ENCODE measurements at regions not wholly inside any gene's neighbourhood (a gene's known extent, or its start where the extent isn't known, plus 50 kb on each side); places are given as distances from the start of the nearest gene placed in this dataset.

- TF ChIP-seq, protein P1, sequence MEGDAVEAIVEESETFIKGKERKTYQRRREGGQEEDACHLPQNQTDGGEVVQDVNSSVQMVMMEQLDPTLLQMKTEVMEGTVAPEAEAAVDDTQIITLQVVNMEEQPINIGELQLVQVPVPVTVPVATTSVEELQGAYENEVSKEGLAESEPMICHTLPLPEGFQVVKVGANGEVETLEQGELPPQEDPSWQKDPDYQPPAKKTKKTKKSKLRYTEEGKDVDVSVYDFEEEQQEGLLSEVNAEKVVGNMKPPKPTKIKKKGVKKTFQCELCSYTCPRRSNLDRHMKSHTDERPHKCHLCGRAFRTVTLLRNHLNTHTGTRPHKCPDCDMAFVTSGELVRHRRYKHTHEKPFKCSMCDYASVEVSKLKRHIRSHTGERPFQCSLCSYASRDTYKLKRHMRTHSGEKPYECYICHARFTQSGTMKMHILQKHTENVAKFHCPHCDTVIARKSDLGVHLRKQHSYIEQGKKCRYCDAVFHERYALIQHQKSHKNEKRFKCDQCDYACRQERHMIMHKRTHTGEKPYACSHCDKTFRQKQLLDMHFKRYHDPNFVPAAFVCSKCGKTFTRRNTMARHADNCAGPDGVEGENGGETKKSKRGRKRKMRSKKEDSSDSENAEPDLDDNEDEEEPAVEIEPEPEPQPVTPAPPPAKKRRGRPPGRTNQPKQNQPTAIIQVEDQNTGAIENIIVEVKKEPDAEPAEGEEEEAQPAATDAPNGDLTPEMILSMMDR (IDR thresholded peaks at IDR 0.05): no peak
- H3K4me3 ChIP-seq: no peak overlapping the region
- DNase-seq (ENCODE audit: low spot score): no peak
- H3K27ac ChIP-seq: no peak overlapping the region
Observed at GRCh38 chr18:56388571-56388970, 249.8 kb downstream of the TXNL1 start.

DNA sequence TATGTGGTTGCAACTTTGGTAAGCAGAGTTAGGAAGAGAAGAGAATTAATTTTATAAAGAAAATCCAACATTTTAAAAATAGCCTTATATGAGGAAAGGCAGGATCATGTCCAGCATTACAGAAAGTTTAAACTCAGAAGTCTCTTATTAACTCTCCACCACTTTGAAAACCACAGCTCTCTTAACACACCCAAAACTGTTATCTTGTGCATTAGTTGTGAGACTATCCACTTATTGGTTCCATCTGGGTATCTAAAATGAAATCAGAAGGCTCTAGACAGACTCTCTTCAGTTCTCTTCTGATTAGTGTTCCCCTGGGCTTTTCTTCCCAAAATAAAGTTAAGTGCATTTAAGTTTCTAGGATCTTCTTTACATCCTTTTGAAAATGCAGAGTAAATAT lies 251.5 kb downstream of the TXNL1 start:
- no peak overlapping the region for H3K4me3 ChIP-seq
- no peak for DNase-seq (ENCODE audit: low spot score)
- no peak overlapping the region for H3K27ac ChIP-seq
- TF ChIP-seq, protein P1 (IDR thresholded peaks at IDR 0.05): no peak

- no peak overlapping the region for H3K4me3 ChIP-seq
- H3K27ac ChIP-seq: no peak overlapping the region
- TF ChIP-seq, protein P1 (IDR thresholded peaks at IDR 0.05): no peak
- no peak for DNase-seq (ENCODE audit: low spot score)
Observed at GRCh38 chr18:56383349-56383748, 255.0 kb downstream of the TXNL1 start.

DNA sequence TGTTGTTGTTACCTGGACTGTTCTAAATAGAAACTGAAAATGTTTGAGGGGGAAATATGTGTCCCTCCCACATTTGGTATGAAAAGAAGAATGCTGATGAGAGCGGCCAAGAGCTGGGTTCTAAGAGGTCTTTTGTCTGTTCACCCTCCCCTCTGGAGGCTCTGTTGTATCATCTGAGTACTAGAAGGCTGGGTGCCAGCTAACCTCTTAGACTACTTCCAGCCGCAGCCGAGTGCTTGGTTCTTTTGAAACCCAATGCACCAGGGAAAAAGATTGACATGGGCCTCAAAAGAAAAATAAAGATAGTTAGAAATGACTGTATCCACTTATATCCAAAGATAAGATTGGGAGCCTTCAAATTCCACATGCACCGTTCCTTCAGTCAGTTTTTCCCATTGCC lies 255.9 kb downstream of the TXNL1 start:
- Histone ChIP-seq H3K4me3 (no peak overlapping the region), H3K27ac (no peak overlapping the region)
- DNase-seq (ENCODE audit: low spot score): no peak
- TF ChIP-seq, protein P1 (IDR thresholded peaks at IDR 0.05): no peak

DNA sequence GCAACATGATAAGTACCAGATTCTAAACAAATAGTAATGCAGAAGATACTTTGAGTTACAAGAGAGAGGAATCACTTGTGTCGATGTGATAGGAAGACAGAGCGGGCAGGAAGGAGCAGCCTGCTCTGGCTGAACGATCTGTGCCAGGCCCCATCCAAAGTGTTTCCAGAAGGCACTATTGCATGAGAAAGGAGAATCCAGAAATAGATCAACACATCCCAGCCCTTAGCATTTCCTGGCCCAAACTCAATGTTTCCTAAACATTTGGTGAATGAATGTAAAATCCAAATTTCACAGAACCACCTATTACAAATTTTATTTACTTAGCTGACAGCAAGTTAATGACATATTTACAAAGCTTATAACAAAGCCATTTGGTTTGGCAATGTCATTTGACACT lies 257.2 kb downstream of the TXNL1 start:
- DNase-seq (ENCODE audit: low spot score): no peak
- TF ChIP-seq, protein P1 (IDR thresholded peaks at IDR 0.05): no peak
- no peak overlapping the region for H3K27ac ChIP-seq
- H3K4me3 ChIP-seq: no peak overlapping the region

- Histone ChIP-seq H3K27ac (no peak overlapping the region), H3K4me3 (no peak overlapping the region)
- TF ChIP-seq, protein P1 (IDR thresholded peaks at IDR 0.05): no peak
- no peak for DNase-seq (ENCODE audit: low spot score)
Observed at GRCh38 chr18:56380685-56381084, 257.7 kb downstream of the TXNL1 start.

- no peak for DNase-seq (ENCODE audit: low spot score)
- Histone ChIP-seq H3K27ac (no peak overlapping the region), H3K4me3 (no peak overlapping the region)
- TF ChIP-seq, protein P1 (IDR thresholded peaks at IDR 0.05): no peak
Observed at GRCh38 chr18:56379256-56379655, 259.1 kb downstream of the TXNL1 start.
